B cell (primary cell): ENCODE measurements at regions not wholly inside any gene's neighbourhood (a gene's known extent, or its start where the extent isn't known, plus 50 kb on each side); places are given as distances from the start of the nearest gene placed in this dataset.

ENCODE experiments used
- ATAC-seq: fragments of 200-7000 bp; cut with Tn5 transposase; one replicate; pipeline ENCODE4 v1.10.0; 2021; ENCODE audit warnings: low read depth, mild to moderate bottlenecking, moderate number of reproducible peaks, moderate library complexity
- CTCF ChIA-PET: fragments of 350-600 bp; sonication (Branson Sonifier 250); formaldehyde crosslinking; loops from one replicate; lab custom pipeline; 2021; ENCODE audit warnings: antibody characterized with exemption, inconsistent platforms; lab: Charles Lee
- POLR2A ChIA-PET: fragments of 350-600 bp; sonication (Branson Sonifier 250); formaldehyde crosslinking; loops from one replicate; lab custom pipeline; 2021; ENCODE audit warnings: antibody characterized with exemption; lab: Charles Lee
- DNase-seq: peaks from one replicate; pipeline ENCODE4 v3.0.0; 2013
- H2AFZ ChIP-seq: 2 replicates; pipeline ENCODE4 v1.6.1; 2012; ENCODE audit warnings: mild to moderate bottlenecking, low read depth, low read length; ENCODE audit not compliant: insufficient read depth, poor library complexity, severe bottlenecking
- H3K27ac ChIP-seq, 2 donors: 1 replicate in 1 of 2; 2 replicates in 1 of 2; pipeline ENCODE4 v1.5.1; 2012 to 2013; ENCODE audit warnings: low read length in 2 of 2, mild to moderate bottlenecking in 2 of 2, moderate library complexity in 1 of 2
- H3K27me3 ChIP-seq, 4 experiments: fragments of 200-600 bp in 1 of 4; sonication (generic) in 1 of 4; replicated peaks in 1 of 4; 1 replicate in 2 of 4; 2 replicates in 2 of 4; pipeline versions ENCODE4 v1.6.1 to v1.7.0; 2013 to 2016; ENCODE audit warnings: low read length in 3 of 4, mild to moderate bottlenecking in 2 of 4, mixed read lengths in 1 of 4, moderate library complexity in 1 of 4; ENCODE audit not compliant: insufficient read depth in 4 of 4, control insufficient read depth in 3 of 4; ENCODE audit errors: control extremely low read depth in 1 of 4
- H3K36me3 ChIP-seq, 2 experiments: replicated peaks in 1 of 2; 1 replicate in 1 of 2; 2 replicates in 1 of 2; pipeline versions ENCODE4 v1.6.1 to v1.7.1; 2013; ENCODE audit warnings: low read length in 1 of 2; ENCODE audit not compliant: insufficient read depth in 2 of 2, control insufficient read depth in 1 of 2; ENCODE audit errors: control extremely low read depth in 1 of 2, extremely low read depth in 1 of 2
- H3K4me1 ChIP-seq, 2 donors: fragments of 200-600 bp in 1 of 2; sonication (generic) in 1 of 2; 1 replicate in 1 of 2; 2 replicates in 1 of 2; pipeline versions ENCODE4 v1.5.1 to v1.6.1; 2013 to 2017; ENCODE audit warnings: low read length in 2 of 2; ENCODE audit not compliant: control insufficient read depth in 2 of 2, insufficient read depth in 2 of 2
- H3K4me2 ChIP-seq: replicated peaks from 2 replicates; pipeline ENCODE3; 2012; ENCODE audit warnings: mild to moderate bottlenecking, low read depth, low read length; ENCODE audit not compliant: poor library complexity, severe bottlenecking
- H3K4me3 ChIP-seq, 5 experiments: fragments of 200-600 bp in 1 of 5; sonication (generic) in 1 of 5; 1 replicate in 3 of 5; 2 replicates in 2 of 5; pipeline versions ENCODE4 v1.5.1 to v1.7.0; 2011 to 2016; ENCODE audit warnings: low read length in 4 of 5, mild to moderate bottlenecking in 4 of 5, low read depth in 2 of 5, control low read depth in 1 of 5, moderate library complexity in 1 of 5; ENCODE audit not compliant: insufficient read depth in 1 of 5; ENCODE audit errors: control extremely low read depth in 1 of 5, extremely low read depth in 1 of 5
- H3K79me2 ChIP-seq: fragments of 200-600 bp; sonication (generic); one replicate; pipeline ENCODE4 v1.6.0; 2016; ENCODE audit warnings: low read length; ENCODE audit not compliant: control insufficient read depth, insufficient read depth
- H3K9ac ChIP-seq: fragments of 200-600 bp; sonication (generic); 2 replicates; pipeline ENCODE4 v1.6.1; 2017; ENCODE audit warnings: mild to moderate bottlenecking, low read length, moderate library complexity
- H3K9me3 ChIP-seq, 3 donors: one replicate each; pipeline versions ENCODE4 v1.6.1 to v1.7.1; 2013; ENCODE audit warnings: low read length in 2 of 3; ENCODE audit not compliant: control insufficient read depth in 2 of 3, insufficient read depth in 1 of 3; ENCODE audit errors: control extremely low read depth in 1 of 3
- H4K20me1 ChIP-seq: 2 replicates; pipeline ENCODE4 v1.6.0; 2012; ENCODE audit warnings: mild to moderate bottlenecking, low read length; ENCODE audit not compliant: insufficient read depth, control insufficient read depth, poor library complexity, severe bottlenecking
- H3K27ac Mint-ChIP-seq: one replicate; pipeline ENCODE4 v1.8.0; 2021; ENCODE audit warnings: mixed read lengths
- H3K27me3 Mint-ChIP-seq: one replicate; pipeline ENCODE4 v1.8.0; 2021; ENCODE audit warnings: mixed read lengths
- H3K4me1 Mint-ChIP-seq: one replicate; pipeline ENCODE4 v1.8.0; 2021; ENCODE audit warnings: mixed read lengths
- H3K4me3 Mint-ChIP-seq: one replicate; pipeline ENCODE4 v1.8.0; 2021; ENCODE audit warnings: mixed read lengths
- H3K9me3 Mint-ChIP-seq: one replicate; pipeline ENCODE4 v1.8.0; 2022; ENCODE audit warnings: mixed read lengths; ENCODE audit not compliant: insufficient read depth
- EZH2 ChIP-seq: IDR thresholded peaks from 2 replicates; pipeline ENCODE4 v1.6.1; 2012; ENCODE audit warnings: borderline replicate concordance, low read depth, mild to moderate bottlenecking, moderate library complexity, low read length; ENCODE audit not compliant: insufficient read depth, poor library complexity, severe bottlenecking
- WGBS: methylation state at CpG from one replicate; pipeline ENCODE4 v1.1.5; 2013; ENCODE audit warnings: missing lambda C conversion rate; ENCODE audit not compliant: insufficient coverage; 5-methylcytosine and 5-hydroxymethylcytosine counted together
- intact Hi-C: fragments of 100-400 bp; cut with micrococcal nuclease; formaldehyde crosslinking; loops from one replicate; pipeline ENCODE4 v1.10.0; 2022
- TF ChIP-seq, protein P1 (sequence below): fragments of 200-600 bp; IDR thresholded peaks from one replicate; pipeline ENCODE4 v1.8.0; 2022; ENCODE audit warnings: antibody characterized with exemption, mild to moderate bottlenecking

DNA sequence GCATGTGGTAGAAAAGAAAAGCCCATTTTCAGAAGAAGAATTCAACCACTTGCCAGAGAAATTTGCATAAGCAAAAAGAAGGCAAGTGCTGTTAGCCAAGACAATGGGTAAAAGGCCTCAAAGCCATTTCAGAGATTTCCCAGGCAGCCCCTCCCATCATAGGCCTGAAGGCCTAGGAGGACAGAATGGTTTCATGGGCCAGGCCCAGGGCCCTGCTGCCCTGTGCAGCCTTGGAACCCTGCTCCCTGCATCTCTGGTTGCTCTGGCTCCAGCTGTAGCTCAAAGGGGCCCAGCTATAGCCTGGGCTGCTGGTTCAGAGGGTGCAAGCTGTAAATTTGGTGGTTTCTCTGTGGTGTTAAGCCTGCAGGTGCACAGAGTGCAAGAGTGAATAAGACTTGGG lies 212.8 kb downstream of the EFNB2 start:
- TF ChIP-seq, protein P1, sequence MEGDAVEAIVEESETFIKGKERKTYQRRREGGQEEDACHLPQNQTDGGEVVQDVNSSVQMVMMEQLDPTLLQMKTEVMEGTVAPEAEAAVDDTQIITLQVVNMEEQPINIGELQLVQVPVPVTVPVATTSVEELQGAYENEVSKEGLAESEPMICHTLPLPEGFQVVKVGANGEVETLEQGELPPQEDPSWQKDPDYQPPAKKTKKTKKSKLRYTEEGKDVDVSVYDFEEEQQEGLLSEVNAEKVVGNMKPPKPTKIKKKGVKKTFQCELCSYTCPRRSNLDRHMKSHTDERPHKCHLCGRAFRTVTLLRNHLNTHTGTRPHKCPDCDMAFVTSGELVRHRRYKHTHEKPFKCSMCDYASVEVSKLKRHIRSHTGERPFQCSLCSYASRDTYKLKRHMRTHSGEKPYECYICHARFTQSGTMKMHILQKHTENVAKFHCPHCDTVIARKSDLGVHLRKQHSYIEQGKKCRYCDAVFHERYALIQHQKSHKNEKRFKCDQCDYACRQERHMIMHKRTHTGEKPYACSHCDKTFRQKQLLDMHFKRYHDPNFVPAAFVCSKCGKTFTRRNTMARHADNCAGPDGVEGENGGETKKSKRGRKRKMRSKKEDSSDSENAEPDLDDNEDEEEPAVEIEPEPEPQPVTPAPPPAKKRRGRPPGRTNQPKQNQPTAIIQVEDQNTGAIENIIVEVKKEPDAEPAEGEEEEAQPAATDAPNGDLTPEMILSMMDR, result no peak
- TF ChIP-seq EZH2, result no peak
- DNase-seq, result no peak
- Histone ChIP-seq H3K9ac (no peak overlapping the region), H3K4me2 (no peak overlapping the region), H3K27ac (no peak overlapping the region), H3K9me3 (peaks cover 0 to 13% (median 10%) of the 10 kb centered on the region in 3 donors), H3K36me3 (no peaks in the 10 kb centered on the region), H3K27me3 (no peaks in the 10 kb centered on the region), H3K4me1 (no peaks in the 10 kb centered on the region), H4K20me1 (no peaks in the 10 kb centered on the region), H3K79me2 (no peaks in the 10 kb centered on the region), H3K4me3 (no peak overlapping the region), H2AFZ (no peak overlapping the region)
- CTCF ChIA-PET, result no interaction called here
- no peaks in the 10 kb centered on the region for H3K4me1 Mint-ChIP-seq
- POLR2A ChIA-PET, result no interaction called here
- peaks cover 12% of the 10 kb centered on the region for H3K9me3 Mint-ChIP-seq
- no peak overlapping the region for H3K4me3 Mint-ChIP-seq
- no peaks in the 10 kb centered on the region for H3K27me3 Mint-ChIP-seq
- no peak for ATAC-seq
- H3K27ac Mint-ChIP-seq, result no peak overlapping the region
- intact Hi-C loops, result no loop called here

DNA sequence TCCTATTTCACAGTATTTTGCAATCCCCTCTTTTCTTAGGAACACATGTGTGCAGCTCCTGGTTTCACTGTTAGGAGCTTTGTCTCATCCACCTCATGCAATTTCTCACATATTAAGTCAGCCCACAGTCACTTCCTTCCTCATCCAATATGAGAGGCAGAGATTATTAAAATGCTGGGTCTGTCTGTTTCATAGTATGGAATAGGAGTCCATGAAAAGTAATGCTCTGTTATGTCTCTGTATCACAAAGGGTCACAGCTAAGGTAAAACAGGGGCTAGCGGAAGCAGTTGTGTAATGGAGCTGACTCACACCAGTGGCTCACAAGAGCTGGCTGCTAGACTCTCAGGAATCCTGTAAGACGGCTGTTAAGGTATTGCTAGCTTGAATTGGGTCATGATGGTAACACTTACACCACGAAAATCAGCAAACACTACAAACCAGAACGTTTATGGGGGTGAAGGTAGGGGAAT lies 216.5 kb downstream of the EFNB2 start:
- H3K9me3 Mint-ChIP-seq, result peaks cover 7% of the 10 kb centered on the region
- H3K9ac ChIP-seq, result no peak overlapping the region
- H3K27me3 Mint-ChIP-seq, result no peaks in the 10 kb centered on the region
- no peak for TF ChIP-seq EZH2
- TF ChIP-seq, protein P1, result no peak
- H3K4me2 ChIP-seq, result no peak overlapping the region
- intact Hi-C loops, result no loop called here
- POLR2A ChIA-PET, result no interaction called here
- H3K27ac ChIP-seq, result no peak overlapping the region
- no peaks in the 10 kb centered on the region for H3K36me3 ChIP-seq
- no peak overlapping the region for H2AFZ ChIP-seq
- no peaks in the 10 kb centered on the region for H3K4me1 Mint-ChIP-seq
- DNase-seq (no peak), ATAC-seq (no peak)
- no peak overlapping the region for H3K27ac Mint-ChIP-seq
- CTCF ChIA-PET, result no interaction called here
- H3K9me3 ChIP-seq, result peaks cover 0 to 10% (median 9%) of the 10 kb centered on the region in 3 donors
- no peak overlapping the region for H3K4me3 ChIP-seq
- no peaks in the 10 kb centered on the region for H3K27me3 ChIP-seq
- WGBS, result 80% methylated on average over 1 of the region's 4 CpGs
- no peaks in the 10 kb centered on the region for H3K79me2 ChIP-seq
- H3K4me1 ChIP-seq, result no peaks in the 10 kb centered on the region
- H4K20me1 ChIP-seq, result no peaks in the 10 kb centered on the region
- H3K4me3 Mint-ChIP-seq, result no peak overlapping the region
